KBM-7 (cell line): ENCODE measurements at regions not wholly inside any gene's neighbourhood (a gene's known extent, or its start where the extent isn't known, plus 50 kb on each side); places are given as distances from the start of the nearest gene placed in this dataset.

Experiments
- DNase-seq: peaks from one replicate; pipeline ENCODE4 v3.0.0-alpha.2; 2015
- in situ Hi-C: fragments of 300-500 bp; cut with MboI; formaldehyde crosslinking; loops from 2 replicates; pipeline ENCODE4 v1.14.3; 2020; ENCODE audit warnings: low sequenced_read_pairs, low pct_unique_long_range_greater_than_20kb, mixed read lengths

- no peak for DNase-seq
- in situ Hi-C loops = loop anchor here (25.0 kb wide), 1 partner anchor 88 kb away; no protein-coding TSS in a partner anchor
Observed at GRCh38 chrX:57848857-57849256, 61.4 kb downstream of the ZXDA start.

GRCh38 chrX:57822818-57823217 lies 87.4 kb downstream of the ZXDA start:
- DNase-seq = no peak

GRCh38 chrX:57822398-57822797 lies 87.9 kb downstream of the ZXDA start:
- in situ Hi-C loops = no loop called here
- no peak for DNase-seq

More at GRCh38 chrX:57822818-57823217, 87.4 kb downstream of the ZXDA start:
- in situ Hi-C loops = no loop called here

DNA sequence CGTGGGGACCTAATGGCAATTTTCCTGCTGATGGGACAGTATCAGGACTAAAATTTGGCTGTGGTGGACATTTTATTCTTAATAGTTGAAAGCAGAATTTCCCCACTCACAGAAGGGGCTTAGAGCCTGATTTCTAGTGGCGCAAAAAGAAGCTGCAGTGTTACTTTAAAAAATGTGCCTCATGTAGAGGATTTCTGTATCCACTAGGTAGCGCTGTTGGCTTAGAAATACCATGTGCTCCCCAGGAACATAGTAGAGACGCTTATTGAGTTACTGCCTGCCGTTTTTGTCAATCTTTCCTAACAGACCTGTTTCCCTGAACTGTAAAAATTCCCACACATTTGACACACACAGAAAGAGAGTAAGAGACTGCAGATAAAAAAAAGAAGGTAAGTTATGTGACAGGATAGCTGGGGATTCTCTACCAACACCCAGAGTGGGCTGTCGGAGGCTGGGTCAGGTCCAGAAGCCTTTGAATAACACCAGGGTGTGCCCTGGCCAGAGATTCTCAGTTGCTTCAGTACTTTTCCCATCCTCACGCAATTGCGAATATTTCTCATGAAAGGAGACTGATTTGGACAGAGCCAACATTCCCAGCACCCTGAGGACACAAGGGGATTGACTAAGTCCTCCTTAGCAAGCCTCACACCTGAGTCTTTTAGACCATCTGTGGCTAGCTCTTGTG lies 88.4 kb downstream of the ZXDA start:
- peak; percentile 73 for DNase-seq
- in situ Hi-C loops = no loop called here

DNA sequence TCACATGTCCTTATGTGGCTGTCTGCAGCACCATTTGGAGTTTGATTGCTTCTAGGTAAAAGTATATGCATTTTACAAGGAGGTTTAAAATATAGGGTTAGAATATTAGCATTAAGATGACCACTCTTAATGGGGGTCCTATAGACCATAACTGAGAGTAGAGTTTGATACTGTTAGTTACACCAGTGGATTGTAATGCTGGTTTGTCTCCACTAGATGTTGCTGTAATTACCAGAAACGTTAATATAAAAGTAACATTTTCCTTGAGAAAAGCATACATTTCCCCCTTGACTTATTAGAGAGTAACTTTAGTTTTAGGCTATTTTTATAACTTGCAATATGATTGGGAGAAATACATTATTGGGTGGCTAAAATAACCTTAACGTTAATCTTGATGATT lies 93.0 kb downstream of the ZXDA start:
- DNase-seq = peak; percentile 25
- in situ Hi-C loops = no loop called here

DNA sequence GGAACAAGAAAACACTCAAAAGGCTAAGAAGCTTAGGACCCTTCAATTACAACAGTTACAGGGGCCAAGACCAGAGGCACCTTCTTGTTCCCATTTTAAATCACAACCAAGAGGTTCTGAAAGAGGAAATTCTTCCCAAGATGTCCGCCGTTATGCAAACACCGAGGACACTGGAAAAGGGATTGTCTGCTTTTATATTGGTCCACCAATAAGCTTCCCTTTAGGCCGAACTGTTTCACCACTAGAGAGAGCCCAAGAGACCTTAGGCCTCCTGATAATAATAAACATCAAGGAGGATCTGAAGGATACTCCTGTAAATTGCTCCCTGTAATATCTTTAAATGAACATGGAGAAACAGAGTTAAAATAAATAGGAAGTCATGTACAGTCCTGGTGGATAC lies 92.6 kb upstream of the NLRP2B start:
- peak; percentile 8 for DNase-seq
- in situ Hi-C loops = no loop called here

DNA sequence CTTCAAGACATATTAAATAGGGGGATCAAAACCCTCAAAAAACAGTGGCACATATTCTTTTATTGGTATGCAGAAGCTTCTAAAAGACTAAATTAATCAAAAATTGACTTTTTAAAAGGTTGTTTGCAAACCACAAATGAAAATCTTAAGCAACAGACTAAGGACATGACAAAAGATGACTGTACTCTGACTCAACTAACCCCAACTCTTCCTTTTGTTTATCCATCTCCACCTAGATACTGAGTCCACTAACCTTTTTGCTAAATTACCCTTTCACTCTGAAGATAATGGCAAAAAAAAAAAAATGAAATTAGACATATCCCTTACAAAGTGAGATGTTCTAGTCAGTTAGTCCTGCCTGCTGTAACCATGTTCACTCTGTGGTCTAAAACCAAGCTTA lies 91.6 kb upstream of the NLRP2B start:
- in situ Hi-C loops = no loop called here
- no peak for DNase-seq

GRCh38 chrX:57752866-57753265 lies 72.8 kb upstream of the NLRP2B start:
- in situ Hi-C loops = no loop called here
- DNase-seq = peak; percentile 26

GRCh38 chrX:57741107-57741506 lies 61.0 kb upstream of the NLRP2B start:
- in situ Hi-C loops = no loop called here
- no peak for DNase-seq

DNA sequence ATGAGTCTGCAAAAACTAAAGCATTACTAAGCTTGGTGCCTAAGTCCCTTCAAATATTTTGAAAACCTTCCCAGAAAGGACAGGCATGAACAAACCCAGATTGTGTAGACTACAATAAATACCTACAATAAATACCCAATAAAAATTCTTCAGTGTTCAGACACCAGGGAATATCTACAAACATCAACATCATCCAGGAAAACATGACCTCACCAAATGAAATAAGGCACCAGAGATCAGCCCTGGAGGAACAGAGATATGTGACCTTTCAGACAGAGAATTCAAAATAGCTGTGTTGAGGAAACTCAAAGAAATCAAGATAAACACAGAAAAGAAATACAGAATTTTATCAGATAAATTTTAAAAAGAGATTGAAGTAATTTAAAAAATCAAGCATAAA lies 57.8 kb upstream of the NLRP2B start:
- in situ Hi-C loops = no loop called here
- DNase-seq = no peak
